NCI-H128 (cell line): ENCODE measurements at regions not wholly inside any gene's neighbourhood (a gene's known extent, or its start where the extent isn't known, plus 50 kb on each side); places are given as distances from the start of the nearest gene placed in this dataset.

ENCODE experiments used
- DNase-seq: peaks from one replicate; lab custom pipeline; 2025; ENCODE audit not compliant: unreplicated experiment; lab: John Stamatoyannopoulos, UW

GRCh38 chr11:32315121-32315520 is 120.2 kb downstream of the WT1 start:
- DNase-seq, result no peak

- no peak for DNase-seq
These were observed 119.1 kb downstream of the WT1 start for GRCh38 chr11:32316232-32316631.

GRCh38 chr11:32316858-32317642 is 118.3 kb downstream of the WT1 start:
- DNase-seq, result no peak

GRCh38 chr11:32317643-32318042 is 117.7 kb downstream of the WT1 start:
- DNase-seq, result no peak

- no peak for DNase-seq
These were observed 117.0 kb downstream of the WT1 start for GRCh38 chr11:32318071-32319055.

- DNase-seq, result no peak
These were observed 111.6 kb downstream of the WT1 start for GRCh38 chr11:32323814-32324130.

GRCh38 chr11:32325187-32325586 is 110.2 kb downstream of the WT1 start:
- no peak for DNase-seq

GRCh38 chr11:32325725-32326124 is 109.6 kb downstream of the WT1 start:
- no peak for DNase-seq

GRCh38 chr11:32326522-32326921 is 108.8 kb downstream of the WT1 start:
- no peak for DNase-seq

- DNase-seq, result no peak
These were observed 106.9 kb downstream of the WT1 start for GRCh38 chr11:32328392-32328791.

GRCh38 chr11:32331098-32331497 is 104.2 kb downstream of the WT1 start:
- DNase-seq, result no peak

- no peak for DNase-seq
These were observed 103.5 kb downstream of the WT1 start for GRCh38 chr11:32331792-32332191.

GRCh38 chr11:32332990-32333319 is 102.4 kb downstream of the WT1 start:
- DNase-seq, result no peak

GRCh38 chr11:32333320-32333991 is 101.9 kb downstream of the WT1 start:
- no peak for DNase-seq

GRCh38 chr11:32334822-32335221 is 100.5 kb downstream of the WT1 start:
- DNase-seq, result no peak
